ENCODE measurements at regions not wholly inside any gene's neighbourhood (a gene's known extent, or its start where the extent isn't known, plus 50 kb on each side); places are given as distances from the start of the nearest gene placed in this dataset.

GRCh38 chr13:72527333-72527732, 200.1 kb downstream of the MZT1 start:
- TF ChIP-seq CTCF (IDR thresholded peaks at IDR 0.05; ENCODE audit: unreplicated experiment) = no peak
- peaks cover 54% of the 10 kb centered on the region for H3K4me1 Mint-ChIP-seq

GRCh38 chr13:72523593-72523992, 203.8 kb downstream of the MZT1 start:
- TF ChIP-seq CTCF (IDR thresholded peaks at IDR 0.05; ENCODE audit: unreplicated experiment) = no peak
- H3K27ac Mint-ChIP-seq = peak overlapping the region; percentile 12
- DNase-seq (ENCODE audit: low spot score in 2 of 2, unreplicated experiment in 2 of 2) = no peak
- no peaks in the 10 kb centered on the region for H3K36me3 Mint-ChIP-seq
- peaks cover 2% of the 10 kb centered on the region for H3K9me3 Mint-ChIP-seq
- H3K4me3 Mint-ChIP-seq = no peak overlapping the region
- no peaks in the 10 kb centered on the region for H3K27me3 Mint-ChIP-seq (ENCODE audit: low read depth)
- peaks cover 55% of the 10 kb centered on the region for H3K4me1 Mint-ChIP-seq

More at GRCh38 chr13:72527333-72527732, 200.1 kb downstream of the MZT1 start:
- H3K9me3 Mint-ChIP-seq = peaks cover 2% of the 10 kb centered on the region
- H3K27ac Mint-ChIP-seq = no peak overlapping the region
- H3K27me3 Mint-ChIP-seq (ENCODE audit: low read depth) = no peaks in the 10 kb centered on the region
- H3K4me3 Mint-ChIP-seq = no peak overlapping the region
- DNase-seq (ENCODE audit: low spot score in 2 of 2, unreplicated experiment in 2 of 2) = no peak
- H3K36me3 Mint-ChIP-seq = no peaks in the 10 kb centered on the region

- Mint-ChIP-seq H3K9me3 (peaks cover 2% of the 10 kb centered on the region), H3K27ac (peak overlapping the region; percentile 75), H3K4me3 (no peak overlapping the region), H3K36me3 (no peaks in the 10 kb centered on the region), H3K4me1 (peaks cover 53% of the 10 kb centered on the region), H3K27me3 (ENCODE audit: low read depth) (no peaks in the 10 kb centered on the region)
- no peak for DNase-seq (ENCODE audit: low spot score in 2 of 2, unreplicated experiment in 2 of 2)
- no peak for TF ChIP-seq CTCF (IDR thresholded peaks at IDR 0.05; ENCODE audit: unreplicated experiment)
These were observed 204.4 kb downstream of the MZT1 start for GRCh38 chr13:72523049-72523448.

- Mint-ChIP-seq H3K4me3 (no peak overlapping the region), H3K27me3 (ENCODE audit: low read depth) (no peaks in the 10 kb centered on the region), H3K36me3 (no peaks in the 10 kb centered on the region), H3K4me1 (peaks cover 57% of the 10 kb centered on the region), H3K9me3 (peaks cover 2% of the 10 kb centered on the region), H3K27ac (peak overlapping the region; percentile 75)
- peak in 1 of 2 experiments; percentile 44 for DNase-seq (ENCODE audit: low spot score in 2 of 2, unreplicated experiment in 2 of 2)
- no peak for TF ChIP-seq CTCF (IDR thresholded peaks at IDR 0.05; ENCODE audit: unreplicated experiment)
These were observed 205.3 kb downstream of the MZT1 start for GRCh38 chr13:72521940-72522661.

- Mint-ChIP-seq H3K27me3 (ENCODE audit: low read depth) (no peaks in the 10 kb centered on the region), H3K4me3 (no peak overlapping the region), H3K9me3 (no peaks in the 10 kb centered on the region), H3K36me3 (no peaks in the 10 kb centered on the region), H3K27ac (peak overlapping the region; percentile 50), H3K4me1 (peaks cover 58% of the 10 kb centered on the region)
- DNase-seq (ENCODE audit: low spot score in 2 of 2, unreplicated experiment in 2 of 2) = no peak
- no peak for TF ChIP-seq CTCF (IDR thresholded peaks at IDR 0.05; ENCODE audit: unreplicated experiment)
These were observed 213.3 kb downstream of the MZT1 start for GRCh38 chr13:72514146-72514545.

Data from mesothelial cell of epicardium (in vitro differentiated cells).